ENCODE measurements at regions not wholly inside any gene's neighbourhood (a gene's known extent, or its start where the extent isn't known, plus 50 kb on each side); places are given as distances from the start of the nearest gene placed in this dataset.

- no peaks in the 10 kb centered on the region for H3K27me3 Mint-ChIP-seq
These were observed 726.5 kb upstream of the RAB6C start for GRCh38 chr2:129252781-129253460.

GRCh38 chr2:129253461-129253812, 726.0 kb upstream of the RAB6C start:
- Mint-ChIP-seq H3K9me3 (peaks cover 7% of the 10 kb centered on the region), H3K36me3 (no peaks in the 10 kb centered on the region), H3K4me3 (no peak overlapping the region), H3K4me1 (no peaks in the 10 kb centered on the region), H3K27ac (no peak overlapping the region), H3K27me3 (no peaks in the 10 kb centered on the region)

More at GRCh38 chr2:129252781-129253460, 726.5 kb upstream of the RAB6C start:
- H3K27ac Mint-ChIP-seq: no peak overlapping the region
- H3K4me3 Mint-ChIP-seq: no peak overlapping the region
- no peaks in the 10 kb centered on the region for H3K4me1 Mint-ChIP-seq
- no peaks in the 10 kb centered on the region for H3K36me3 Mint-ChIP-seq
- peaks cover 7% of the 10 kb centered on the region for H3K9me3 Mint-ChIP-seq

- Mint-ChIP-seq H3K36me3 (no peaks in the 10 kb centered on the region), H3K4me1 (no peaks in the 10 kb centered on the region), H3K27me3 (no peaks in the 10 kb centered on the region), H3K27ac (no peak overlapping the region), H3K4me3 (no peak overlapping the region), H3K9me3 (peaks cover 14% of the 10 kb centered on the region)
These were observed 724.7 kb upstream of the RAB6C start for GRCh38 chr2:129254718-129255117.

GRCh38 chr2:129255610-129256313, 723.7 kb upstream of the RAB6C start:
- peaks cover 14% of the 10 kb centered on the region for H3K9me3 Mint-ChIP-seq

GRCh38 chr2:129256642-129257041, 722.8 kb upstream of the RAB6C start:
- Mint-ChIP-seq H3K27me3 (no peaks in the 10 kb centered on the region), H3K27ac (no peak overlapping the region), H3K9me3 (peaks cover 14% of the 10 kb centered on the region), H3K36me3 (no peaks in the 10 kb centered on the region), H3K4me3 (no peak overlapping the region), H3K4me1 (no peaks in the 10 kb centered on the region)

More at GRCh38 chr2:129255610-129256313, 723.7 kb upstream of the RAB6C start:
- Mint-ChIP-seq H3K4me3 (no peak overlapping the region), H3K36me3 (no peaks in the 10 kb centered on the region), H3K27me3 (no peaks in the 10 kb centered on the region), H3K27ac (no peak overlapping the region), H3K4me1 (no peaks in the 10 kb centered on the region)

- Mint-ChIP-seq H3K27me3 (peaks cover 2% of the 10 kb centered on the region), H3K9me3 (peaks cover 25% of the 10 kb centered on the region), H3K27ac (no peak overlapping the region), H3K4me3 (no peak overlapping the region), H3K4me1 (no peaks in the 10 kb centered on the region), H3K36me3 (no peaks in the 10 kb centered on the region)
These were observed 716.5 kb upstream of the RAB6C start for GRCh38 chr2:129262934-129263333.

- Mint-ChIP-seq H3K4me3 (no peak overlapping the region), H3K36me3 (peaks cover 2% of the 10 kb centered on the region), H3K27me3 (peaks cover 2% of the 10 kb centered on the region), H3K27ac (no peak overlapping the region), H3K4me1 (no peaks in the 10 kb centered on the region), H3K9me3 (peaks cover 29% of the 10 kb centered on the region)
These were observed 715.5 kb upstream of the RAB6C start for GRCh38 chr2:129263939-129264338.

GRCh38 chr2:129267559-129267958, 711.9 kb upstream of the RAB6C start:
- Mint-ChIP-seq H3K4me3 (no peak overlapping the region), H3K27me3 (peaks cover under 1% of the 10 kb centered on the region), H3K9me3 (peaks cover 30% of the 10 kb centered on the region), H3K36me3 (peaks cover 2% of the 10 kb centered on the region), H3K27ac (no peak overlapping the region), H3K4me1 (no peaks in the 10 kb centered on the region)

GRCh38 chr2:129273266-129274037, 706.0 kb upstream of the RAB6C start:
- H3K27ac Mint-ChIP-seq: no peak overlapping the region

GRCh38 chr2:129274038-129274415, 705.4 kb upstream of the RAB6C start:
- H3K4me1 Mint-ChIP-seq: no peaks in the 10 kb centered on the region
- no peak overlapping the region for H3K4me3 Mint-ChIP-seq
- H3K27ac Mint-ChIP-seq: no peak overlapping the region
- no peaks in the 10 kb centered on the region for H3K36me3 Mint-ChIP-seq
- H3K27me3 Mint-ChIP-seq: no peaks in the 10 kb centered on the region
- H3K9me3 Mint-ChIP-seq: peaks cover 8% of the 10 kb centered on the region

More at GRCh38 chr2:129273266-129274037, 706.0 kb upstream of the RAB6C start:
- H3K4me3 Mint-ChIP-seq: no peak overlapping the region
- no peaks in the 10 kb centered on the region for H3K27me3 Mint-ChIP-seq
- no peaks in the 10 kb centered on the region for H3K36me3 Mint-ChIP-seq
- no peaks in the 10 kb centered on the region for H3K4me1 Mint-ChIP-seq
- H3K9me3 Mint-ChIP-seq: peaks cover 8% of the 10 kb centered on the region

- peaks cover 7% of the 10 kb centered on the region for H3K9me3 Mint-ChIP-seq
These were observed 704.5 kb upstream of the RAB6C start for GRCh38 chr2:129274918-129275317.

GRCh38 chr2:129275706-129276105, 703.8 kb upstream of the RAB6C start:
- Mint-ChIP-seq H3K4me1 (no peaks in the 10 kb centered on the region), H3K9me3 (no peaks in the 10 kb centered on the region), H3K36me3 (no peaks in the 10 kb centered on the region), H3K27me3 (no peaks in the 10 kb centered on the region), H3K27ac (no peak overlapping the region), H3K4me3 (no peak overlapping the region)

More at GRCh38 chr2:129274918-129275317, 704.5 kb upstream of the RAB6C start:
- Mint-ChIP-seq H3K27me3 (no peaks in the 10 kb centered on the region), H3K4me3 (no peak overlapping the region), H3K36me3 (no peaks in the 10 kb centered on the region), H3K4me1 (no peaks in the 10 kb centered on the region), H3K27ac (no peak overlapping the region)

GRCh38 chr2:129276978-129277584, 702.4 kb upstream of the RAB6C start:
- Mint-ChIP-seq H3K4me1 (no peaks in the 10 kb centered on the region), H3K27me3 (no peaks in the 10 kb centered on the region), H3K4me3 (no peak overlapping the region), H3K36me3 (no peaks in the 10 kb centered on the region), H3K9me3 (no peaks in the 10 kb centered on the region), H3K27ac (no peak overlapping the region)

- Mint-ChIP-seq H3K4me1 (no peaks in the 10 kb centered on the region), H3K9me3 (no peaks in the 10 kb centered on the region), H3K27ac (no peak overlapping the region), H3K36me3 (no peaks in the 10 kb centered on the region), H3K27me3 (no peaks in the 10 kb centered on the region), H3K4me3 (no peak overlapping the region)
These were observed 701.9 kb upstream of the RAB6C start for GRCh38 chr2:129277585-129277981.

GRCh38 chr2:129281791-129282530, 697.5 kb upstream of the RAB6C start:
- no peaks in the 10 kb centered on the region for H3K4me1 Mint-ChIP-seq
- H3K9me3 Mint-ChIP-seq: no peaks in the 10 kb centered on the region
- H3K4me3 Mint-ChIP-seq: no peak overlapping the region
- no peak overlapping the region for H3K27ac Mint-ChIP-seq
- no peaks in the 10 kb centered on the region for H3K36me3 Mint-ChIP-seq
- H3K27me3 Mint-ChIP-seq: no peaks in the 10 kb centered on the region

All from activated naive CD4-positive, alpha-beta T cell treated with anti-CD3 and anti-CD28 coated beads, Interleukin-2, amount 50 U/mL, for 24 hours (primary cell).